Suprapubic skin (tissue), 3 donors: ENCODE measurements at regions not wholly inside any gene's neighbourhood (a gene's known extent, or its start where the extent isn't known, plus 50 kb on each side); places are given as distances from the start of the nearest gene placed in this dataset.

Experiments
- CTCF ChIP-seq, 2 donors: fragments of 200-600 bp in 1 of 2; fragments of 450-650 bp in 1 of 2; sonication (generic) in 1 of 2; IDR thresholded peaks; one replicate each; pipeline ENCODE4 v1.5.1; 2016 to 2019; ENCODE audit warnings: antibody characterized with exemption in 2 of 2, mild to moderate bottlenecking in 1 of 2, moderate library complexity in 1 of 2
- POLR2AphosphoS5 ChIP-seq, 3 donors: sonication (generic); formaldehyde crosslinking; IDR thresholded peaks; one replicate each; pipeline ENCODE4 v1.6.1; 2017; ENCODE audit warnings: antibody characterized with exemption in 3 of 3

- TF ChIP-seq CTCF (IDR thresholded peaks at IDR 0.05) (no peak), POLR2AphosphoS5 (IDR thresholded peaks at IDR 0.05) (no peak)
Observed at GRCh38 chr3:164845739-164846138, 232.6 kb downstream of the SI start.
